Endodermal cell (in vitro differentiated cells): ENCODE measurements at regions not wholly inside any gene's neighbourhood (a gene's known extent, or its start where the extent isn't known, plus 50 kb on each side); places are given as distances from the start of the nearest gene placed in this dataset.

Source experiments
- DNase-seq: peaks from one replicate; pipeline ENCODE4 v3.0.0-alpha.2; 2017
- H3K27ac ChIP-seq: 2 replicates; pipeline ENCODE4 v1.5.1; 2013; ENCODE audit warnings: mild to moderate bottlenecking, low read depth, low read length, moderate library complexity
- H3K27me3 ChIP-seq: 2 replicates; pipeline ENCODE4 v1.6.1; 2013; ENCODE audit warnings: mild to moderate bottlenecking, low read length, moderate library complexity; ENCODE audit not compliant: insufficient read depth, control insufficient read depth, poor library complexity, severe bottlenecking
- H3K36me3 ChIP-seq: 2 replicates; pipeline ENCODE4 v1.7.0; 2013; ENCODE audit warnings: mild to moderate bottlenecking, low read length, moderate library complexity; ENCODE audit not compliant: control insufficient read depth, insufficient read depth
- H3K4me1 ChIP-seq: one replicate; pipeline ENCODE4 v1.7.0; 2013; ENCODE audit warnings: low read length; ENCODE audit not compliant: control insufficient read depth, insufficient read depth
- H3K4me3 ChIP-seq: 2 replicates; pipeline ENCODE4 v1.5.1; 2013; ENCODE audit warnings: mild to moderate bottlenecking, low read length, moderate library complexity
- H3K9ac ChIP-seq: 2 replicates; pipeline ENCODE4 v1.6.1; 2013; ENCODE audit warnings: mild to moderate bottlenecking, low read length, moderate library complexity; ENCODE audit not compliant: poor library complexity, severe bottlenecking; ENCODE audit errors: extremely low read depth
- H3K9me3 ChIP-seq: 2 replicates; pipeline ENCODE4 v1.6.1; 2013; ENCODE audit warnings: mild to moderate bottlenecking, low read length, moderate library complexity; ENCODE audit not compliant: control insufficient read depth
- H3K27ac Mint-ChIP-seq: 2 replicates; pipeline ENCODE4 v1.8.0; 2020; ENCODE audit warnings: mixed read lengths
- H3K27me3 Mint-ChIP-seq: 2 replicates; pipeline ENCODE4 v1.8.0; 2021; ENCODE audit warnings: mild to moderate bottlenecking, mixed read lengths; ENCODE audit not compliant: insufficient read depth
- H3K36me3 Mint-ChIP-seq: 2 replicates; pipeline ENCODE4 v1.8.0; 2020; ENCODE audit warnings: low read depth, mixed read lengths
- H3K4me1 Mint-ChIP-seq: 2 replicates; pipeline ENCODE4 v1.8.0; 2020; ENCODE audit warnings: mixed read lengths
- H3K4me3 Mint-ChIP-seq: 2 replicates; pipeline ENCODE4 v1.8.0; 2020; ENCODE audit warnings: mild to moderate bottlenecking, moderate library complexity, mixed read lengths
- H3K9me3 Mint-ChIP-seq: 2 replicates; pipeline ENCODE4 v1.8.0; 2020; ENCODE audit warnings: mild to moderate bottlenecking, mixed read lengths
- WGBS, 2 experiments: methylation state at CpG; one replicate each; pipeline versions ENCODE4 v1.1.5 to v1.1.7; 2013; ENCODE audit warnings: missing lambda C conversion rate in 2 of 2, mixed read lengths in 1 of 2; ENCODE audit not compliant: insufficient coverage in 1 of 2, insufficient read length in 1 of 2; 5-methylcytosine and 5-hydroxymethylcytosine counted together
- TF ChIP-seq, protein P1 (sequence below): fragments of 200-600 bp; sonication (generic); conservative IDR thresholded peaks from 2 replicates; pipeline ENCODE4 v1.5.0; 2021; ENCODE audit warnings: antibody characterized with exemption, mild to moderate bottlenecking

DNA sequence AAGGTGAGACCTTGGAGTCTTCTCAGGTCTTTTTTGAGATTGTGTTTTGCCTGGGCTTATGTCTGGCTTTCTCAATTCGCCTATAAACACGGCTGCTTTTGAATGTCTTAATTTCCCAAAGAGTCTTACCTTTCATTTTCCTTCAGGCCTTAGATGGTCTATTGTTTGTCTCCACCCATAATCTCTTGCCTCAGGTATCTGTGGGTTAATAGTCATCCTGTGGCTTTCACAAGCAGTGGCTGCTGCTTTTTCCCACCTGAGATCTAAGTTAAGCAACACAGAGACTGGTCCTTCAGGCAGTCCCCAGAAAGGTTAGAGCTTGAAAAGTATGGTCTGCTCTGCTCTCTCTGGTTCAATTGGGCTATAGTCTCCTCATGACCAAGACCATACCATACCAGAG, 275.3 kb downstream of the INSIG2 start:
- Histone ChIP-seq H3K4me3 (no peak overlapping the region), H3K27ac (no peak overlapping the region), H3K9ac (no peak overlapping the region), H3K36me3 (no peaks in the 10 kb centered on the region), H3K9me3 (peaks cover under 1% of the 10 kb centered on the region), H3K4me1 (no peaks in the 10 kb centered on the region), H3K27me3 (no peaks in the 10 kb centered on the region)
- Mint-ChIP-seq H3K4me1 (no peaks in the 10 kb centered on the region), H3K36me3 (no peaks in the 10 kb centered on the region), H3K9me3 (no peaks in the 10 kb centered on the region), H3K27me3 (peaks cover 12% of the 10 kb centered on the region), H3K27ac (no peak overlapping the region), H3K4me3 (no peak overlapping the region)
- WGBS, 2 experiments = 89 to 100% methylated on average over 1 to 2 of the region's 2 CpGs
- no peak for DNase-seq
- TF ChIP-seq, protein P1, sequence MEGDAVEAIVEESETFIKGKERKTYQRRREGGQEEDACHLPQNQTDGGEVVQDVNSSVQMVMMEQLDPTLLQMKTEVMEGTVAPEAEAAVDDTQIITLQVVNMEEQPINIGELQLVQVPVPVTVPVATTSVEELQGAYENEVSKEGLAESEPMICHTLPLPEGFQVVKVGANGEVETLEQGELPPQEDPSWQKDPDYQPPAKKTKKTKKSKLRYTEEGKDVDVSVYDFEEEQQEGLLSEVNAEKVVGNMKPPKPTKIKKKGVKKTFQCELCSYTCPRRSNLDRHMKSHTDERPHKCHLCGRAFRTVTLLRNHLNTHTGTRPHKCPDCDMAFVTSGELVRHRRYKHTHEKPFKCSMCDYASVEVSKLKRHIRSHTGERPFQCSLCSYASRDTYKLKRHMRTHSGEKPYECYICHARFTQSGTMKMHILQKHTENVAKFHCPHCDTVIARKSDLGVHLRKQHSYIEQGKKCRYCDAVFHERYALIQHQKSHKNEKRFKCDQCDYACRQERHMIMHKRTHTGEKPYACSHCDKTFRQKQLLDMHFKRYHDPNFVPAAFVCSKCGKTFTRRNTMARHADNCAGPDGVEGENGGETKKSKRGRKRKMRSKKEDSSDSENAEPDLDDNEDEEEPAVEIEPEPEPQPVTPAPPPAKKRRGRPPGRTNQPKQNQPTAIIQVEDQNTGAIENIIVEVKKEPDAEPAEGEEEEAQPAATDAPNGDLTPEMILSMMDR = no peak

DNA sequence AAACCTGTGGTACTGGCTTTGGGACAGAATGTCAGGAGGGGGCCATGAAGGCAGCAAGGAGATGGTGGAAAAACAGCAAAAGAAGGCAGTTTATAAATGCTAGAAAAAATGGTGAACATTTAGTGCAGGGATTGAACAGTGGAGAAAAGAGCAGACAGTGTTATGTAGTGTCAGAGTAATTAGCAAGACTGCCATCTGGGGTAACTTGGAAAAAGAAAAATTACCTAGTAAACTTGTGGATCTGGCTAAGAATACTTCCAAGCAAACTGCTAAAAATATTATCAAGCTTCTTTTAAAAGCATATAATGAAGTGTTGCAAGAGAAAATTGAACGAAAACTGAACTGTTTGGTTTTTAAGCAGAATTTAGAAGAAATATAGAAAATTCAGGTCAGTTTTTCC, 267.8 kb downstream of the INSIG2 start:
- Mint-ChIP-seq H3K27me3 (peaks cover 2% of the 10 kb centered on the region), H3K4me1 (no peaks in the 10 kb centered on the region), H3K36me3 (no peaks in the 10 kb centered on the region), H3K4me3 (no peak overlapping the region), H3K9me3 (peaks cover 11% of the 10 kb centered on the region), H3K27ac (no peak overlapping the region)
- no peaks in the 10 kb centered on the region for H3K36me3 ChIP-seq
- WGBS, 2 experiments = 92% methylated on average over 1 of the region's 1 CpG; no CpG with 5 or more reads in 1 of the 2 experiments
- no peaks in the 10 kb centered on the region for H3K27me3 ChIP-seq
- no peak overlapping the region for H3K27ac ChIP-seq
- no peak for DNase-seq
- H3K9ac ChIP-seq = no peak overlapping the region
- no peaks in the 10 kb centered on the region for H3K4me1 ChIP-seq
- TF ChIP-seq, protein P1 = no peak
- peaks cover 8% of the 10 kb centered on the region for H3K9me3 ChIP-seq
- H3K4me3 ChIP-seq = no peak overlapping the region

DNA sequence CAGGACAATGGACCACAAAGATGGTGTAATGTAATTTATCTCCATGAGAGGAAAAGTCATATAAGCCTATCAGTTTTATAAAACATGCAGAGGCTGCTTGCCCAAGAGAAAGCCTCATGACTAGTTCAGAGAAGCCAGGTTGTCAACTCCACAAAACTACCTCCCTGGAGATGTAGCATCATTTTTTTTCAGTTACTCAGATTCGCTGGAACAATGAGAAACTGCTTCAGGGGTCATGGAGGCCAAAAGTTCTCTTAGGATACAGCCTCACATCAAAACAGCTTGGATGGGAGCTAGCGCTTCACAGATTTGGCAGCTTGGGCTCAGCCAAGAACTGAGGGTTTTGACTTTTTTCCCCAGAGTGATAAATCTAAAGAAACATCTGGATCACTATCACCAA, 263.5 kb downstream of the INSIG2 start:
- TF ChIP-seq, protein P1 = no peak
- WGBS, 2 experiments = 89 to 93% methylated on average over 2 of the region's 2 CpGs
- Histone ChIP-seq H3K9ac (no peak overlapping the region), H3K36me3 (no peaks in the 10 kb centered on the region), H3K9me3 (no peaks in the 10 kb centered on the region), H3K27me3 (no peaks in the 10 kb centered on the region), H3K4me3 (no peak overlapping the region), H3K4me1 (no peaks in the 10 kb centered on the region), H3K27ac (no peak overlapping the region)
- H3K4me1 Mint-ChIP-seq = peaks cover 4% of the 10 kb centered on the region
- peaks cover 3% of the 10 kb centered on the region for H3K9me3 Mint-ChIP-seq
- no peak for DNase-seq
- H3K4me3 Mint-ChIP-seq = no peak overlapping the region
- peaks cover 2% of the 10 kb centered on the region for H3K27me3 Mint-ChIP-seq
- no peak overlapping the region for H3K27ac Mint-ChIP-seq
- H3K36me3 Mint-ChIP-seq = no peaks in the 10 kb centered on the region
